NCI-H2196 (cell line): ENCODE measurements at regions not wholly inside any gene's neighbourhood (a gene's known extent, or its start where the extent isn't known, plus 50 kb on each side); places are given as distances from the start of the nearest gene placed in this dataset.

Source experiments
- DNase-seq: peaks from one replicate; lab custom pipeline; 2025; ENCODE audit not compliant: unreplicated experiment; lab: John Stamatoyannopoulos, UW

DNA sequence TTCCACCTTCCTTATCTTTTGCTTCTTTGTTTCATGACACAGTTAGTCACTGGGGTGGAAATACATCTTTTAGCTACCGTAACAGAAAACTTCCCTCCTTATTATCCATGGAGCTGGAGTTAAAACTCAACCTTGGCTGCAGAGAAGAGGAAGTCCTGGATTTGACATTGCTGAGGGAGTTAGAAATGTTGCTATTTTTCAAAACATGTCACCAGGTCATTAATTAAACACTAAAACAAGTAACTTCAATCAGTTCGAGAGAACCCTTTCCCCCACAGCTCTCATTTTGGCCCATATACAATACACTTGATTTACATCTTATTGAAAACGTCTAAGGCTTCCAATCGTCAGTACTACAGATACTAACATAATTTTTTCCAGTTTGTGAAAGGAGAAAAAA lies 237.9 kb upstream of the CD180 start:
- DNase-seq: no peak

DNA sequence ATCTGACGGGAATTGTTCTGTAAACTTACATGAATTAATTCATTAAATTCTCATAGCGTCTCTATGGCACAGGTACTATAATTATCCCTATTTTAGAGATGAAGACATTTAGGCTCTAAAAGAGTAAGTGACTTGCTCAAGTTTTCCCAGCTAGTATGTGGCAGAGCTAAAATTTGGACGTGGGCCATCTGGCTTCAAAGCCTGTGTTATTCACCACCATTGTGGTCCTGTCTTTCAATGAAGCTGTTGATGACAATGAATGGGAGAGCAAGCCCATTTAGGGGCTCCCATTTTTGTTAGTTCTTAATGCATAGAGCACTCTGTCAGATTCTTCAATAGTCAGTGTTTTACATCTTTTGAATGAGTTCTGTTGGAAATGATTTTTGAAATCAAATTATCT lies 236.0 kb upstream of the CD180 start:
- DNase-seq: no peak

DNA sequence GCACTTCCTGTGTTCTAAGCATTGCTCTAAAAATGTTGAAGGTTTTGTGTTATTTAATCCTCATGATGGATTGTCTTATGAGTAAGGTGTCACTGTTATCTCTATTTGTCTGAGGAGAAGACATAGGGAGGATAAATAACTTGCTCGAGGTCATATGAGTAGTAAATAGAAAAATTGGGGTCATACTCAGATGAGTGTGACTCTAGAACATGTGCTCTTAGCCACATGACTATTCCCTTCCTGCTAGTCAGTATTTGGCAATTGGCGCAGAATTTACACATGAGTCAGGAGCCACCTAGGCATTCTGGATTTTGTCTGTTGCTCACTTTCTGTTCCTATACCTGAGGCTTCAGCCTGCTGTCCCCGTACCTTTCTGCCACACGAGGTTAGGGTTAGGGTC lies 234.6 kb upstream of the CD180 start:
- DNase-seq: no peak

DNA sequence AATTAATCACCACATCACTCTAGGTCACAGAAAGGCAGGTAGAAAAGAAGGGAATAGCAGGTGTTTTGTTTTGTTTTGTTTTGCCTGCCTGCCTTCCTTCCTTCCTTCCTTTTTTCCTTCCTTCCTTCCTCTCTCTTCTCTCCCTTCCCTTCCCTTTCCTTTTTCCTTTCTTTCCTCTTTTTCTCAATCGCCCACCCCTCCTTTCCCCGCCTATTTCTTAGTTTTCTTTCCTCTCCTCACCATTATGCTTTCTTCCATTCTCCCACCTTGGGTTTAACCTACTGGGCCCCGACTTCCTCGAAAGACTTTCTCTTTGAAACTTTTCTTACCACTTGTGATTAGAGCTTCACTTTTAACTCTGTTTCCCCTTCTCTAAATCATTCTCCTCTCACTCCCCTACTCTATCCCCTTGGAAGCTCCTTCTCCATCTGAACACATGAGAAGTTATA lies 231.3 kb upstream of the CD180 start:
- no peak for DNase-seq

DNA sequence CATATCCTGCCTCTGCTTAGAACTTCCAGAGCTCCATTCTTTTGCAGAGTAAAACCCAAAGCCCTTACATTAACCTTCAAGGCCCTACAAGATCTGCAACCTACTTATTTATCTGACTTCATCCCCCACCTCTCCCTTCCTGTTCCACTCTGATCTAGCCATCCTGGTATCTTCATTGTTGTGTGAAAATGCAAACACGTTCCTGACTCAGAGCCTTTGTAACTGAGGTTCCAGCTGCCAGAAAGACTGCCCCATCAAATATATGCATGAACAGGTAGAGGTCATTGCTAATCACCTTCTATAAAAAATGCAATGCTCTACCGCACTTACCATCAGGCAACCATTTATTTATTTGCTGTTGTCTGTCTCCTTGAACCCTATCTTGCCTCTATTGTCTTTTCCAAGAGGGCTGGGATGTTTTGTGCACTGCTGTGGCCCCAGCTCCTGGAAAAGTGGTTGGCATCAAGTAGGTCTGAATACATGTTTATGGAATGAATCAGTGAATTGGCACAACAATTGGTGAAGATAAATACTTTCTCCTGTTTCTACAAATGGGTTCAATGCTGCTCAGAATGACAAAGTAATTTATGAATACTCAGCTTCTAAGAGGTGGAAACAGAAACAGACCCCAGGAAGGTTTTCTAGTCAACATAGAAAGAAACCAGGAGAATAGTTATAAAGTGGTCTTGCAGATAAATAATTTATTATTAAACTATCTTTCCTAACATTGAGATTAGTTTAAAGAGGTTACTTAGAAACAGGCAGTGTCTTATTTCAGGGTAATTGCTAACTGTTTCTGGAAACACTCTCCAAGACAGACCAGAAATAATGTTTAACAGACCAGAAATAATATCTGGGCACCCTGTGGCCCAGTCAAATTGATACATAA lies 230.6 kb upstream of the CD180 start:
- DNase-seq: no peak

DNA sequence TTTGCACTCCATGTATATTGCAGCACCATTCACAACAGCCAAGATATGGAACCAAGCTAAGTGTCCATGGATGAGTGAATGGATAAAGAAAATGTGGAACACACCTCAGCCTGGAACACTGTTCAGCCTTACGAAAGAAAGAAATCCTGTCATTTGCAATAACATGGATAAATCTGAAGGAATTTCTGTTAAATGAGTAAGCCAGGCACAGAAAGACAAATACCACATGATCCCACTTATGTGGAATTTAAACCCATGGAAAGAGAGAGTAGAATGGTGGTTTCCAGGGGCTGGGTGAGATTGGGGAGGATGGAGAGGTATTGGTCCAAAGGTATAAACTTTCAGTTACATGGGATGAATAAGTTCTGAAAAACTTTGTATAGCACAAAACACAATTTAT lies 228.9 kb upstream of the CD180 start:
- DNase-seq: no peak

DNA sequence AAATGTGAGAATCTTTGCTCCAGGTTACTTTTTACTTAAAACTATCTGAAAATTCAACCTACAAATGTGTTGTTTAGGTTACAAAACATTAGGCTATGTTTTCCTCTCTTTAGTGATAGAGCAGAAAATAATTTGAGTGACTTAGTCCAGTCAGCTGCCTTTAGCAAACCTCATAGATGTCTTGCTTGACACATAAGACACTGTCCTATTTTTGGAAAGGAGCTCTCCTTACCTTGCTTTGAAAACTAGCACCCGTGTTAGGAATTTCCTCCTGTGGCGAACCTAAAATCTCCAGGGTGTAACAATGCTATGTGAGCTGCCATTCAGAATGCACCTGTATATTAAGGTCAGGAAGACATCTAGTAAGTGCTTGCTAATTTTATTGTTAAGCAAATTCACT lies 221.2 kb upstream of the CD180 start:
- DNase-seq: no peak

DNA sequence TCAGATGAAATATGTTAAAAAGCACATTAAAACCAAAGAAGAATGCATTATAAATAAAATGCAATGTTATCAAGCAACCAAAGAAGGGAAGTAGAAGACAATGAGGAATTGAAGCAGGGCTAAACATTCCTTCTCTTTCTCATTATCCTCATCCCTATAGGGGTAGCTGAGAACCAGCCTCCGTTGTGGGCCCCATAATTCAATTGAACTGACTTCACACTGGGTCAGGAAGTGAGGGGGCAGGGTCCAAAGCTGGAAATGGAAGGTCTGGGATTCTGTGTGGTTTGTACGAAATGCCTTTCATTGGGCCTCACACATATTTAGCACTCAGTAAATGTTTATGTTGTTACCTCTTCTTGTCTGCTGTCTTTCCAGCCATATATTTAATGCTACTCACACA lies 220.4 kb upstream of the CD180 start:
- no peak for DNase-seq

DNA sequence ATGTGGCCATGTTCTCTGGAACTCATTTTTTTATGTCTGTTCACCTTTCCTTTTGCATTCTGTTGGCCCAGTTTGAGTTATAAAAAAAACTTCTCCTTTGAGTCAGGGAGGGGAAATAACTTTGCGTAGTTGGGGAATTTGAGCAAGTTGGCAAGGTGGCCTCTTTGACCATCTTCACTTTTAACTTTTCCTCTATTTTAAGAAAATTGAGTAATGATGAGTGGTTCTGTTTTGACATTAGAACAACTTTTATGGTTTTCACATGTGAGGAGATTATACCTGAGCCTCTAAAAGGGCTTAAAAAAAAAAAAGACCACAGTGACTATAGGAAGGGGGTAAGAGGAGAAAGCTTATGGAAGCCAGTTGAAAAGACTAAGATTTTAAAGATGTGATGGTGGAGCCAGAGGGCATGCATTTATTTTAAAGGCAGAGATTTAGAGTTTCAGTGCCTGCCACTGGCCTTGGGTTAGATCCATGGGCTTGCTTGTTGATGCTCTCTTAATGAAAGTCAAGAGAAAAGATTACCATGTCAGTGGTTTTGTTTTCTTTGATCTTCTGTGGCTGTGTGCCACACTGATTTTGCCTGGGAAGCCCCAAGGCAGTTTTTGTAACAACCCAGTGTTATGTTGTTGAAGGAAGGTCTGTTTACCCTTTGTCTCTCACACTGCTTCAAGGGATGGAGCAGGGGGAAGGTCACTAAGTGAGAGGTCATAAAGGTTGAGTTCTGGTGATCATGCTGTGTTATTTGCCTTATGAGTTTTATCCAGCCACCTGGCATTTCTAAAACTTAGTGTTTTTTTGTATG lies 219.7 kb upstream of the CD180 start:
- DNase-seq: no peak

DNA sequence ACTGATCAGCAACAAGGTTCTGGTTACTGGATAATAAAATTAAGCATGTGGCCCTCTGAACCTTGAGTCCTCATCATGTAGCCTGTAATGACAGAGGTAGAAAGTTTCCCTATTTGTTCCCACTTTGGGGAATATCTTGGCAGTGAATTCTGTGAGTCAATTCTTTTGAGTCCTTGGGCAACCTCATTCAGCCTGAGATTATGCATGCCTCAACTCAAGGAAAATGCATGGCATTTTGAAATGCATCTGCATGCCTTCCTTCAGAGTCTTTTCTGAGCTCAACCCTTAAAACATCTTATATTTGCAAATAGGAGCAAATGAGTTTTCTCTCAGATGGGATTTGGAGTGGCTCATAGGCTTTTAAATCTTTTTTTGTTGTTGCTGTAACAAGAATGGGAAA lies 218.1 kb upstream of the CD180 start:
- no peak for DNase-seq

DNA sequence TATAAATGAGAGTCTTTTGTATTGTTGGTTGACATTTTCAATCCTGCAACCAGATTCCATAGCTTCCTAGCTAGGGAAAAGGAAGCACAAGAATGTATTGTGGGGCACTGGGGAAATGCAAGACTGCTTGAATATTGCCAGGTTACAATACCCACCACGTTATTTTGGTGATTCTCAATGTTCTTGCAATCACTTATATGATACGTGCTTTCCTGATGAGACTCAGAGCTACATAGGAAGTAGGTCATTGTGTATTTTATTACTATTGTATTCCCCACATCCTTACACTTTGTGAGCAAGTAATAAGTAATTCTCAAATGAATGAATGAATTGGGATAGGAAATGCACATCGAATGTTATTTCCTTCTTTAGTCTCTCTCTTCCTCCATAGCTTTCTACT lies 217.1 kb upstream of the CD180 start:
- DNase-seq: no peak

DNA sequence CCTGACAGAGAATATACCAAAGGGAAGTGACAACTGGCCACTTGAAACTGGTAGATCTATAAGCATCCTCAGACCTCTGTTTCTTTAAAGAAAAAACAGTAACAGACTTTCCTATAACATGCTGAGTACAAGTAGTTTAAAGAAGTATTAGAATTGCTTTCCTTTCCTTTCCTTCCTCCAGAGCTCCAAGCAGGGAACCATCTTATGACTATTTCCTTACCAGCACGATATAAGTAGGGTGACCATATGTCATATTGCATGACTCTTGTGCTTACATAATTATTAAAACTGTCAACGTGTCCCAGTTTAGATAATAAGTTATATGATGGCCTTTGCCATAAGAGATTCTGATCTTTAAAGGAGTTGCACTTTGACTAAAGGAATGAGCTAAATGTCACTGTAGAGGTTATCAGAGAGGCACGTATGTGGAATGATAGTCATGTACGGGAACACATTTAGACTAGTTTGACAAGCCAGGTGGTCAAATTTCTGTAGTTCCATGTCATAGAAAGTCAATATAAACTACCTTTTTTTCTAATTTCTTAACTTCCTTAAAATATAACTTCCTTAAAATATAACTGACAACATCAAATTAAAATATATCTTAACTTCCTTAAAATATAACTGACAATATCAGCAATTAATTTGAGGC lies 212.7 kb upstream of the CD180 start:
- no peak for DNase-seq

DNA sequence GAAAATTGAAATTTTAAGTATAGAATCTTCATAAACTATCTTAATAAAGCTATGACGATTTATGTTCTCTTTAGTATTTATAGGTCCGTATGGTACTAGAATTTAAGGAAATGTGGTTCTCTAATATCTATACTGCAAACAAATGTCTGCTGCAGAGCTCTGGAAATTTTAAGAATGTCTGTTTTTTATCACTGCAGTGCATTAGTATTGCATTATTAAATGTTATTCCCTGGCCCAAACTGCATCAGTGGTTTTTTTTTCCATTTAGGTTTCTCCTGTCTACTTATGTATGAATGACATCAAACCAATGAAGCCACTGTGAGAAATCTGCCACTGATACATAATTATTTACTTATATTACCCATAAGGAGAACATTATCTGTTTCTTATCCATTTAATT lies 211.4 kb upstream of the CD180 start:
- no peak for DNase-seq

DNA sequence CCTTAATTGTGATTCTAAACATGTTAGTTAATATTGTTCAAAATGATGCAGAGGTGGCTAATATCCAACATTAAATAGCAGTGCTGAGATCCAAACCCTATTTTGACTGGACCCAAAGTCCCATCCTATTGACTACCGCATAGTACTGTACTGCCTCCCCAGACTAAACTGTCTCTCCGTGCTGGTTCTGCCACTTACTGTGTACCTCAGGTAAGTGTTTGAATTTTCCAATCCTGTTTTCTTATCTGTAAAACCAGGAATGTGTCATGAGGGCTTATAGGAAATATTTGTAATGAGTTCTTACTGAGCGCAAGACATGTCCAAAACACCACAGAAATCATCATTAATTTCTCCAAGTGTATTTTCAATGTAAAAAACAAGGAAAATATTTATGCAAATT lies 209.2 kb upstream of the CD180 start:
- no peak for DNase-seq

DNA sequence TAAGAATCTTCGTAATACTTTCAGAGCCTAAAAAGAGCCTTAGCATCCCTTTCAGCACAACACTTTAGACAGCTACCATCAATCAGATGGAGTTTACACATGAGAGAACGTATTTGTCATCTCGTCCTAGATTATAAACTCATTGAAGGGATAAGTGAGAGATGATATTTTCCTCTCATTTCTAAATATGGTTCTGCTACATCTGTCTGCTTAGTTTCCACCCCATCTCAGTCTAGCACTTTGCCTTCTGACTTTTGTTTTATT lies 208.4 kb upstream of the CD180 start:
- DNase-seq: no peak

DNA sequence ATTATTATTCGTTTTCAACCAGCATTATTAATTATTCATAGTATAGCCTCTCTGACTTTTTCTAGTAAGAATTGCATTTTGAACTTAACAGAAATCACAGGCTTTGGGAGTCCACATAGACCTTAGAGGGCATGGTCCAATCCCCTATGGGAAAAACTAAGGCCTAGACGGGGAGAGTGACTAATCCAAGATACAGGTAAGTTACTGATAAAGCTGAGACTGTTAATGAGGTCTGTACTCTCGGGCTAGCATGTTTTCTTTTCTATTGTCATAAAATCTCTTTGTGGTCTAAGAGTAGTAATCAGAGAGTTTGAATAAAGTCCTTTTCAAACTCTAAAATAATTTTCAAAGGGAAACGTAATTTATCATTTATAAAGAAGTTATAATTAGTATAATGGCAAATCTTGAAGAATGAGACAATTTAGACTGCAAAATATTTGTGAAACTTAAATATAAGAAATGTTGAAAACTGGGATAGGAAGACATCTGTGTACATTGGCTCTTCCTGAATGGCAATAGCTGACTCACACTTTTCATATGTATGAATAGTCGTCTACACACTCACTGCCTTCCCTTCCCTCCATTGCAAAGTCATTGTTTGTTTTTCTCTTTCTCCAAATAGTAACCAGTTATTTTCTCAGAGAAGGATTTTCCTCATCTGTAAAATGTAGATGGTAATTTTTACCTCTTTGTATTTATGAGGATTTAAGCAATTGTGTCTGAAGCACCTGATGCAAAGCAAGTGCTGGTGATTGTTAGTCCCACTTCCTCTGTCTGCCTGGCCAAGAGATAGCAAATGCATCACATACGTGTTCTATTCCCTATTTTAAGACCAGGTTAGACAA lies 207.9 kb upstream of the CD180 start:
- no peak for DNase-seq

DNA sequence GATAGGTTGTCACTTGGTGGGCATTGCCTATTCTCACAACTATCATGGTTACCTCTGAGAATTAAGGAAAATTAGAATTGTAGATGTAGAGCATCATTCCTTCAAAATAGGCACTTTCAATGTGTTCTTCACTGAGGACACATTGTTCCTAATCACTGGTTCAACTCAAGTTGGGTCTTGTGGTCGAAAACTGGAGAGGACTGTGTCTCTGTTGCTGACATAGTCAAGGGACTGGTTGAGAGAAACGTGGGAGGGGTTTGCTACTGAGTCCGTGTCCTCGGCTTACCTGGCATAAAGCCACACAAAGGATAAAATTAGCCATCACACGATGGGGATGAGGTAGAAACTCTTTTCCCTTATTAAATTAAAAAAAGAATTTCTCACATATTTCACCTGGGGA lies 205.9 kb upstream of the CD180 start:
- no peak for DNase-seq

DNA sequence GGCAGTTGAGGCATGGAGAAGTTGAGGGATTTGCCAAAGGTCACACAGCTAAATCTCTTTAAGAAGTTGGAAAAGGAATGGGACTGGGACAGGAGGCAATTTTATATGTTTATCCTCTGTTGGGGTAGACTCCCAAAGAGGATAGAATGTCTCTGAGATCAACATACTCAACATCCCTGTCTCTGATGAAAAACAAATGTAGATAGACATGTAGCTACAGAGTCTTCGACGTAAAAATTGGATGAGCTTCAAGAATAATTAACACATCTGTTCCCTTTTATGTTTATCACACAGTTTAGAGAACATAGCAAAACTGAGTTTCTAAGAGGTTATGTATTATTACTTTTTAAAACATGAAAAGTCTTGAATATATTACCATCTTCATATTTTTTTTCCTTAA lies 204.6 kb upstream of the CD180 start:
- DNase-seq: no peak

DNA sequence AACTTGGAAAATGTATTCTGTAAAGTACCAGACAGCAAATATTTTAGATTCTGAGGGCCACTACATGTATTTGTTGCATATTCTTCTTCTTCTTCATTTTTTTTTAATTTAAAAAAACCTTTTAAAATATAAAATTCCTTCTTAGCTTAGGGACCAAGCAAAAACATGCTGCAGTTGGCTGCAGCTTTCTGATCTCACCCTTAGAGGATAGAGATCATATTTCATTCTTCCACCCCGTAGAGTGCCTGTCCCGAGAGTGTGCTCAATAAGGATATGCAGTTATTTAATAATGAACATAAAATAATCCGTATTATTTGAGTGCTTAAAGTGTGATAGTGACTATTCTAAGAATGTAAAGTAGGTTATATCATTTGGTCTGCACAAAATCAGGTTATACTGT lies 204.2 kb upstream of the CD180 start:
- DNase-seq: no peak

DNA sequence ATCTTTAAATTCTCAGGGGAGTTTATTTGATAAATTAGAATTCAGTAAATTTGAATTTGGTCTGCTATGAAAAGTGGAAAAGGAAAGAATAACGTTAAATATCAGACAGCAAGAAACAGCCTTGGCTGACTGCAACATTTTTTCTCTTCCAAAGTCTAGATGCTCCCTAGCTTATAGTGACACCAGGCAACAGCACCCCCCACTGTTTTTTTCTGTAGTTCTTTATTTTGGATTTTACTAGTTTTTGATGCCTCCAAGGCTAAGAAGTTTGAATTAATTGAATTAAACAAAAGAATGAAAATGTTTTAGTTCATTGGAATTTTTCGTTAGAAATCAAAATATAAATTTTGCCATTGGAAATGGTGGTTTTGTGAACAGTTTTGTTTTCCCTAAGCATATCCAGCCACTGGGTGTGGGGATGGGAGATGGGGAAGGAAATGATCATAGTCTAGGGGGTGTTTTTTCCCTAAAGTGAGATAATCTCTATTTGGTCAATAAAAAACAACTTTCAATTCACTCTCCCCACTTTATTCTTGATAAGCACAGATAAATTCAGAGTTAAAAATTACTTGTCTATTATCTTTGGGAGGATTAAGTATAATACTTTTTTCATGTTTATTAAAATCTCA lies 199.3 kb upstream of the CD180 start:
- DNase-seq: no peak

DNA sequence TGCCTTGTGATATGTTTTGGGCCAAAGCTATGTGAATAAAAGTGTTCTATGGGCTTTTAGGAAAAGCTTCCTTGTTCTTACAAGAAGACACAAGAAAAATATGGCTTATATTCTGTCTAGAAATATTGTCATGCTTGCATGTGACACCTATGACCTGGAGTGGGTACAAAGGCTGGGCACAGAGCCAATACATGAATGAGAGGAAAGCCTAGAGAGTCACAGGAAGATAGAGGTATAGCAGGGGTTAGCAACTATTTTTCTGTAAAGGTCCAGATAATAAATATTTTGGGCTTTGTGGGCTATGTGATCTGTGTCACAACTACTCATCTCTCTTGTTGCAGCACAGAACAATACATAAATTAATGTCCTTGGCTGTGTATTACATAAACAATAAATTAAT lies 196.6 kb upstream of the CD180 start:
- no peak for DNase-seq
